ENCODE measurements at regions not wholly inside any gene's neighbourhood (a gene's known extent, or its start where the extent isn't known, plus 50 kb on each side); places are given as distances from the start of the nearest gene placed in this dataset.

- no peak for DNase-seq
Measured at GRCh38 chr7:25316366-25316765, 88.1 kb upstream of the NPVF start.

- no peak for DNase-seq
Measured at GRCh38 chr7:25318047-25318446, 89.8 kb upstream of the NPVF start.

GRCh38 chr7:25319707-25320106 is 91.4 kb upstream of the NPVF start:
- DNase-seq: no peak

GRCh38 chr7:25320791-25321190 is 92.5 kb upstream of the NPVF start:
- DNase-seq: no peak

- DNase-seq: no peak
Measured at GRCh38 chr7:25321424-25321823, 93.1 kb upstream of the NPVF start.

- no peak for DNase-seq
Measured at GRCh38 chr7:25322473-25322872, 94.2 kb upstream of the NPVF start.

GRCh38 chr7:25325186-25325757 is 97.0 kb upstream of the NPVF start:
- DNase-seq: no peak

GRCh38 chr7:25326501-25327156 is 98.3 kb upstream of the NPVF start:
- DNase-seq: no peak

- no peak for DNase-seq
Measured at GRCh38 chr7:25329815-25330214, 101.5 kb upstream of the NPVF start.

GRCh38 chr7:25333296-25333928 is 105.1 kb upstream of the NPVF start:
- no peak for DNase-seq

- DNase-seq: no peak
Measured at GRCh38 chr7:25347360-25348066, 119.2 kb upstream of the NPVF start.

- no peak for DNase-seq
Measured at GRCh38 chr7:25348104-25348503, 119.8 kb upstream of the NPVF start.

- no peak for DNase-seq
Measured at GRCh38 chr7:25349283-25350017, 121.2 kb upstream of the NPVF start.

- no peak for DNase-seq
Measured at GRCh38 chr7:25350041-25350440, 121.8 kb upstream of the NPVF start.

- DNase-seq: no peak
Measured at GRCh38 chr7:25351761-25352160, 123.5 kb upstream of the NPVF start.

- DNase-seq: no peak
Measured at GRCh38 chr7:25353196-25353595, 124.9 kb upstream of the NPVF start.

GRCh38 chr7:25353732-25354131 is 125.4 kb upstream of the NPVF start:
- DNase-seq: no peak

- no peak for DNase-seq
Measured at GRCh38 chr7:25356534-25357151, 128.4 kb upstream of the NPVF start.

GRCh38 chr7:25358926-25359325 is 130.6 kb upstream of the NPVF start:
- DNase-seq: no peak

GRCh38 chr7:25359471-25360059 is 131.3 kb upstream of the NPVF start:
- no peak for DNase-seq

- no peak for DNase-seq
Measured at GRCh38 chr7:25360451-25360850, 132.2 kb upstream of the NPVF start.

- no peak for DNase-seq
Measured at GRCh38 chr7:25361387-25361786, 133.1 kb upstream of the NPVF start.
